ENCODE measurements at regions not wholly inside any gene's neighbourhood (a gene's known extent, or its start where the extent isn't known, plus 50 kb on each side); places are given as distances from the start of the nearest gene placed in this dataset.
"Not testable (repeated sequence)": the region's sequence is repeated elsewhere in the genome, so short reads cannot be mapped to it uniquely, and the experiment has no call there.

GRCh38 chr7:35853194-35853593 is 52.3 kb downstream of the SEPTIN7 start:
- Mint-ChIP-seq H3K36me3 (ENCODE audit: unreplicated experiment) (peaks cover 30% of the 10 kb centered on the region), H3K4me1 (ENCODE audit: unreplicated experiment) (peaks cover 54% of the 10 kb centered on the region)
- H3K27ac Mint-ChIP-seq (ENCODE audit: unreplicated experiment); H3K9me3 Mint-ChIP-seq (ENCODE audit: unreplicated experiment); H3K4me3 Mint-ChIP-seq (ENCODE audit: unreplicated experiment); DNase-seq (ENCODE audit: extremely low spot score, unreplicated experiment); H3K27me3 Mint-ChIP-seq (ENCODE audit: unreplicated experiment): not testable (repeated sequence)

GRCh38 chr7:35854311-35854710 is 53.5 kb downstream of the SEPTIN7 start:
- peaks cover 34% of the 10 kb centered on the region for H3K36me3 Mint-ChIP-seq (ENCODE audit: unreplicated experiment)
- H3K27me3 Mint-ChIP-seq (ENCODE audit: unreplicated experiment): no peaks in the 10 kb centered on the region
- H3K4me3 Mint-ChIP-seq (ENCODE audit: unreplicated experiment): no peak overlapping the region
- TF ChIP-seq CTCF (IDR thresholded peaks at IDR 0.05): no peak
- H3K4me1 Mint-ChIP-seq (ENCODE audit: unreplicated experiment): peaks cover 55% of the 10 kb centered on the region
- no peak for DNase-seq (ENCODE audit: extremely low spot score, unreplicated experiment)
- no peak overlapping the region for H3K27ac Mint-ChIP-seq (ENCODE audit: unreplicated experiment)
- H3K9me3 Mint-ChIP-seq (ENCODE audit: unreplicated experiment): peaks cover 3% of the 10 kb centered on the region

DNA sequence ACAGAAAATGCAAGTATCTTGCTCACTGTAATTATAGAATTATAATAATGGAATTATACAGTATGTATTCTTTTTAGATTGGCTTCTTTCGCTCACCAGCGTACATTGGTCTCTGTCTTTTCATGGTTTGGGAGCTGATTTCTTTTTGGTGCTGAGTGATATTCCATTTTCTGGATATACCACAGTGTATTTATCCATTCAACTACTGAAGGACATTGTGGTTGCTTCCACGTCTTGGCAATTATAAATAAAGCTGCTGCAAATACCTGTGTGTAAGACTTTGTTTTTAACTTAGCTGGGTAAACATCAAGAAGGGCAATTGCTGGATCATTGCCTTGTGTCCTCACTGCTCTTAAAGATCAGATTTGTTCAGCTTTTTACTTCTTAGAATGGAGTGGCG is 55.3 kb downstream of the SEPTIN7 start:
- Mint-ChIP-seq H3K27ac (ENCODE audit: unreplicated experiment) (no peak overlapping the region), H3K9me3 (ENCODE audit: unreplicated experiment) (peaks cover 8% of the 10 kb centered on the region), H3K27me3 (ENCODE audit: unreplicated experiment) (no peaks in the 10 kb centered on the region), H3K36me3 (ENCODE audit: unreplicated experiment) (peaks cover 36% of the 10 kb centered on the region), H3K4me3 (ENCODE audit: unreplicated experiment) (no peak overlapping the region), H3K4me1 (ENCODE audit: unreplicated experiment) (peaks cover 58% of the 10 kb centered on the region)
- no peak for TF ChIP-seq CTCF (IDR thresholded peaks at IDR 0.05)
- DNase-seq (ENCODE audit: extremely low spot score, unreplicated experiment): no peak

- peaks cover 8% of the 10 kb centered on the region for H3K9me3 Mint-ChIP-seq (ENCODE audit: unreplicated experiment)
- H3K27ac Mint-ChIP-seq (ENCODE audit: unreplicated experiment): no peak overlapping the region
- peaks cover 39% of the 10 kb centered on the region for H3K36me3 Mint-ChIP-seq (ENCODE audit: unreplicated experiment)
- H3K4me3 Mint-ChIP-seq (ENCODE audit: unreplicated experiment): no peak overlapping the region
- no peaks in the 10 kb centered on the region for H3K27me3 Mint-ChIP-seq (ENCODE audit: unreplicated experiment)
- TF ChIP-seq CTCF (IDR thresholded peaks at IDR 0.05): no peak
- H3K4me1 Mint-ChIP-seq (ENCODE audit: unreplicated experiment): peaks cover 45% of the 10 kb centered on the region
- DNase-seq (ENCODE audit: extremely low spot score, unreplicated experiment): no peak
These were observed 59.8 kb downstream of the SEPTIN7 start for GRCh38 chr7:35860664-35861063.

DNA sequence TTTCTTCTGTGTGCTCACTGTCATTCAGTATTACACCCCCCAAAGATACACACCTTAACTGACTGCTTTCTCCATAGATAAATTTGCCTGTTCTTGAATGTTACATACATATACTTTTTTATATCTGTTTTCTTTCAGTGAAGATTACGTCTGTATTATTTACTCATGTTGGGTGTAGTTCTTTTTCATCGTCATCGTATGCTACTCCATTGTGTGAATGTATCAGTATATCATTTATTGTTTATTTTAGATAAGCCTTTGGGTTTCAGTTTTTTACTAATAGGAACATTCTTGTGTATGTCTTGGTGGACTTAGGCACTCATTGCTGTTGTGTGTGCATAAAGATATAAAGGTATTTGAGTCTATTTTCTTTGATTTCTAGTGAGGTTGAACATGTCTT is 64.4 kb downstream of the SEPTIN7 start:
- H3K36me3 Mint-ChIP-seq (ENCODE audit: unreplicated experiment): peaks cover 44% of the 10 kb centered on the region
- peaks cover 53% of the 10 kb centered on the region for H3K4me1 Mint-ChIP-seq (ENCODE audit: unreplicated experiment)
- no peak overlapping the region for H3K4me3 Mint-ChIP-seq (ENCODE audit: unreplicated experiment)
- TF ChIP-seq CTCF (IDR thresholded peaks at IDR 0.05): no peak
- H3K27me3 Mint-ChIP-seq (ENCODE audit: unreplicated experiment): no peaks in the 10 kb centered on the region
- H3K27ac Mint-ChIP-seq (ENCODE audit: unreplicated experiment): no peak overlapping the region
- peaks cover 5% of the 10 kb centered on the region for H3K9me3 Mint-ChIP-seq (ENCODE audit: unreplicated experiment)
- DNase-seq (ENCODE audit: extremely low spot score, unreplicated experiment): no peak

GRCh38 chr7:35866186-35866585 is 65.3 kb downstream of the SEPTIN7 start:
- TF ChIP-seq CTCF (IDR thresholded peaks at IDR 0.05): no peak
- peaks cover 54% of the 10 kb centered on the region for H3K4me1 Mint-ChIP-seq (ENCODE audit: unreplicated experiment)
- no peak for DNase-seq (ENCODE audit: extremely low spot score, unreplicated experiment)
- no peak overlapping the region for H3K4me3 Mint-ChIP-seq (ENCODE audit: unreplicated experiment)
- H3K27me3 Mint-ChIP-seq (ENCODE audit: unreplicated experiment): no peaks in the 10 kb centered on the region
- peak overlapping the region; percentile 12 for H3K27ac Mint-ChIP-seq (ENCODE audit: unreplicated experiment)
- H3K9me3 Mint-ChIP-seq (ENCODE audit: unreplicated experiment): no peaks in the 10 kb centered on the region
- peaks cover 37% of the 10 kb centered on the region for H3K36me3 Mint-ChIP-seq (ENCODE audit: unreplicated experiment)

DNA sequence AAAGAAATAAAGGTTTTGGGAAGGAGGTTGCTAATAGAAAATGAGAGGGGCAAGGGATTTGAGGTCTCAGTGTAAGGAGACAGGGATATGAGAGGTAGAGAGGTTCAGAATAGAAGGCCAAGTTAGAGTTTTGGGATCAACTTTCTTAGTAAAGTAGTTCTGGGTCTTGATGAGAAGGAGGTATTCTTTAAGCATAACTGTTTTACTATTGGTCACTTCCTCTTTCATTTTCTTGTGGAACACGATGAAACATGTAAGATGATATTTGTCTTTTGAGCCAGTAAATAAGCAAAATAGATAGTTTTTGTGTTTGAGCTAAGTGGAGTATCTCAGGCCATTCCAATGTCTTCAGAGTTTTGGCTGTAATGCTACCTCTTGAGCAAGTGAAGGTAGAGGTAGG is 68.3 kb downstream of the SEPTIN7 start:
- not testable (repeated sequence) for H3K9me3 Mint-ChIP-seq (ENCODE audit: unreplicated experiment); DNase-seq (ENCODE audit: extremely low spot score, unreplicated experiment); H3K27me3 Mint-ChIP-seq (ENCODE audit: unreplicated experiment); H3K4me3 Mint-ChIP-seq (ENCODE audit: unreplicated experiment)
- H3K27ac Mint-ChIP-seq (ENCODE audit: unreplicated experiment): peak overlapping the region; percentile 88
- H3K36me3 Mint-ChIP-seq (ENCODE audit: unreplicated experiment): peaks cover 40% of the 10 kb centered on the region
- peaks cover 65% of the 10 kb centered on the region for H3K4me1 Mint-ChIP-seq (ENCODE audit: unreplicated experiment)
